Nephron progenitor cell (in vitro differentiated cells): ENCODE measurements at regions not wholly inside any gene's neighbourhood (a gene's known extent, or its start where the extent isn't known, plus 50 kb on each side); places are given as distances from the start of the nearest gene placed in this dataset.
A peak's percentile ranks its signal among the peaks of the same experiment; 100 is the strongest.

ENCODE experiments used
- DNase-seq: peaks from one replicate; pipeline ENCODE4 v3.0.0; 2021
- H3K27ac Mint-ChIP-seq: 2 replicates; pipeline ENCODE4 v1.8.0; 2021; ENCODE audit warnings: mild to moderate bottlenecking, moderate library complexity, mixed read lengths
- H3K27me3 Mint-ChIP-seq: 2 replicates; pipeline ENCODE4 v1.8.0; 2021; ENCODE audit warnings: mild to moderate bottlenecking, low read depth, mixed read lengths; ENCODE audit not compliant: poor library complexity
- H3K36me3 Mint-ChIP-seq: 2 replicates; pipeline ENCODE4 v1.8.0; 2021; ENCODE audit warnings: low read depth, mixed read lengths
- H3K4me1 Mint-ChIP-seq: 2 replicates; pipeline ENCODE4 v1.8.0; 2021; ENCODE audit warnings: mixed read lengths
- H3K4me3 Mint-ChIP-seq: 2 replicates; pipeline ENCODE4 v1.8.0; 2021; ENCODE audit warnings: mild to moderate bottlenecking, moderate library complexity, mixed read lengths
- H3K9me3 Mint-ChIP-seq: 2 replicates; pipeline ENCODE4 v1.8.0; 2021; ENCODE audit warnings: mild to moderate bottlenecking, moderate library complexity, mixed read lengths
- CTCF ChIP-seq: fragments of 200-600 bp; sonication (generic); IDR thresholded peaks from 2 replicates; pipeline ENCODE4 v1.5.0; 2021; ENCODE audit warnings: antibody characterized with exemption

GRCh38 chr7:34491899-34492298 is 166.1 kb upstream of the NPSR1 start:
- peaks cover 8% of the 10 kb centered on the region for H3K27me3 Mint-ChIP-seq
- H3K4me1 Mint-ChIP-seq: no peaks in the 10 kb centered on the region
- no peak for DNase-seq
- H3K9me3 Mint-ChIP-seq: no peaks in the 10 kb centered on the region
- H3K36me3 Mint-ChIP-seq: no peaks in the 10 kb centered on the region
- H3K27ac Mint-ChIP-seq: no peak overlapping the region
- H3K4me3 Mint-ChIP-seq: no peak overlapping the region
- TF ChIP-seq CTCF: no peak

GRCh38 chr7:34493752-34494151 is 164.3 kb upstream of the NPSR1 start:
- no peak for TF ChIP-seq CTCF
- peaks cover 7% of the 10 kb centered on the region for H3K27me3 Mint-ChIP-seq
- H3K36me3 Mint-ChIP-seq: no peaks in the 10 kb centered on the region
- no peak for DNase-seq
- H3K4me3 Mint-ChIP-seq: no peak overlapping the region
- no peak overlapping the region for H3K27ac Mint-ChIP-seq
- no peaks in the 10 kb centered on the region for H3K9me3 Mint-ChIP-seq
- H3K4me1 Mint-ChIP-seq: no peaks in the 10 kb centered on the region

GRCh38 chr7:34497153-34497777 is 160.8 kb upstream of the NPSR1 start:
- H3K27ac Mint-ChIP-seq: no peak overlapping the region
- no peaks in the 10 kb centered on the region for H3K36me3 Mint-ChIP-seq
- no peaks in the 10 kb centered on the region for H3K9me3 Mint-ChIP-seq
- DNase-seq: peak; percentile 15
- H3K4me1 Mint-ChIP-seq: no peaks in the 10 kb centered on the region
- TF ChIP-seq CTCF: peak; percentile 35
- peaks cover 3% of the 10 kb centered on the region for H3K27me3 Mint-ChIP-seq
- no peak overlapping the region for H3K4me3 Mint-ChIP-seq

GRCh38 chr7:34501156-34501555 is 156.9 kb upstream of the NPSR1 start:
- H3K27me3 Mint-ChIP-seq: peaks cover 3% of the 10 kb centered on the region
- H3K9me3 Mint-ChIP-seq: no peaks in the 10 kb centered on the region
- no peak overlapping the region for H3K27ac Mint-ChIP-seq
- H3K4me3 Mint-ChIP-seq: no peak overlapping the region
- no peak for TF ChIP-seq CTCF
- DNase-seq: no peak
- no peaks in the 10 kb centered on the region for H3K4me1 Mint-ChIP-seq
- no peaks in the 10 kb centered on the region for H3K36me3 Mint-ChIP-seq

GRCh38 chr7:34507191-34507590 is 150.8 kb upstream of the NPSR1 start:
- Mint-ChIP-seq H3K27ac (no peak overlapping the region), H3K4me3 (no peak overlapping the region), H3K27me3 (peaks cover 3% of the 10 kb centered on the region), H3K36me3 (peaks cover 7% of the 10 kb centered on the region), H3K4me1 (no peaks in the 10 kb centered on the region), H3K9me3 (peaks cover 13% of the 10 kb centered on the region)
- TF ChIP-seq CTCF: no peak
- no peak for DNase-seq

GRCh38 chr7:34523226-34523918 is 134.6 kb upstream of the NPSR1 start:
- Mint-ChIP-seq H3K9me3 (peaks cover 22% of the 10 kb centered on the region), H3K4me3 (no peak overlapping the region), H3K27ac (no peak overlapping the region), H3K27me3 (no peaks in the 10 kb centered on the region), H3K4me1 (no peaks in the 10 kb centered on the region), H3K36me3 (no peaks in the 10 kb centered on the region)
- TF ChIP-seq CTCF: no peak
- DNase-seq: no peak
